Left ventricle myocardium inferior (tissue), 1 donor: ENCODE measurements at regions not wholly inside any gene's neighbourhood (a gene's known extent, or its start where the extent isn't known, plus 50 kb on each side); places are given as distances from the start of the nearest gene placed in this dataset.

Experiments used
- DNase-seq: peaks from one replicate; pipeline ENCODE4 v3.0.0-alpha.2; 2020
- H3K27ac ChIP-seq: fragments of 200-600 bp; replicated peaks from 2 replicates; pipeline ENCODE4 v1.8.0; 2021
- H3K27me3 ChIP-seq: fragments of 200-600 bp; 2 replicates; pipeline ENCODE4 v1.8.0; 2021; ENCODE audit warnings: low read depth
- H3K36me3 ChIP-seq: fragments of 200-600 bp; 2 replicates; pipeline ENCODE4 v1.8.0; 2021
- H3K4me1 ChIP-seq: fragments of 200-600 bp; 2 replicates; pipeline ENCODE4 v1.8.0; 2021
- H3K4me3 ChIP-seq: fragments of 200-600 bp; 2 replicates; pipeline ENCODE4 v1.8.0; 2021; ENCODE audit warnings: mild to moderate bottlenecking, moderate library complexity
- H3K9me3 ChIP-seq: fragments of 200-600 bp; replicated peaks from 2 replicates; pipeline ENCODE4 v1.8.0; 2021
- CTCF ChIP-seq: fragments of 200-600 bp; IDR thresholded peaks from 2 replicates; pipeline ENCODE4 v1.8.0; 2021; ENCODE audit warnings: antibody characterized with exemption, mild to moderate bottlenecking, borderline replicate concordance
- intact Hi-C: fragments of 100-400 bp; cut with micrococcal nuclease; formaldehyde crosslinking; loops from one replicate; pipeline ENCODE4 v1.11.0; 2022
- donor health status: DM: no; HTN: yes; CAD: no; lungs with severe emphysema.

DNA sequence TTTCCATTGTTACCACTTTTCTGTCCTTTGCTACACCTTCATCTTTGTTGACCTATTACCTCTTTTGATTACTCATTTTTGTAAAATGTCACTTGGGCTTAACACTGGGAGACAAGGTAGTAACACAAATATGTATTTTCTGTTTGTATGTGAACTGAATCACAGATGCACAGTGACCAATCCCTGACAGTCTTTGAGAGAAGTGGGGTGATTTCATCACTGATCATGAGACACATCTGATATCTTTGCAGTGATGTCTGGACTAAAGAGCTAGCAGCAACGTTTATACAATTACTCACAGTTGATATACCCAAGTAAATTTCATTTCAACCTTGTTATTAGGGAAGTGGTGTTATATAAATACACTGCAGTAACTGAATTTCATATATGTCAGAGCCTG is 1397.4 kb upstream of the SPRY2 start:
- Histone ChIP-seq H3K27ac (no peak overlapping the region), H3K4me3 (no peak overlapping the region), H3K36me3 (no peaks in the 10 kb centered on the region), H3K27me3 (no peaks in the 10 kb centered on the region), H3K9me3 (peaks cover 25% of the 10 kb centered on the region), H3K4me1 (no peaks in the 10 kb centered on the region)
- DNase-seq, result no peak
- intact Hi-C loops, result no loop called here
- TF ChIP-seq CTCF, result no peak

- intact Hi-C loops, result no loop called here
- H3K4me3 ChIP-seq, result no peak overlapping the region
- no peaks in the 10 kb centered on the region for H3K27me3 ChIP-seq
- TF ChIP-seq CTCF, result no peak
- DNase-seq, result no peak
- H3K27ac ChIP-seq, result no peak overlapping the region
- no peaks in the 10 kb centered on the region for H3K36me3 ChIP-seq
- no peaks in the 10 kb centered on the region for H3K4me1 ChIP-seq
- peaks cover 16% of the 10 kb centered on the region for H3K9me3 ChIP-seq
Observed at GRCh38 chr13:81726037-81726726, 1385.3 kb upstream of the SPRY2 start.

DNA sequence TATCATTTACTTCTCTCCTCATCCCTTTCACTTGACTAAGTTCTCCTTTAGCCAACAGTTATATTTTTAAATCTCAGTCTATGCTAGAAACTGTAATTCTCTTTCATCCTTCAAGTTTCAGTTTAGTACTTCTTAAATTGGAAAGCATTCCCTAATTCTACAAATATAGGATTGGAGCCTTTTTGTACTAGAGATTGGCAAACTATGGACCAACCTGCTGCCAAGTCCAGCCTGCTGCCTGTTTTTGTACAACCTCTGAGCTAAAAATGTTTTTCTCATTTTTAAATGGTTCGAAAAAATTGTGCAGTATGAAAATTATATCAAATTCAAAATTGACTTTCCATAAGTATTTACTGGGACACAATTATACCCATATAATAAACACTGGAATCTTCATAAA is 1381.5 kb upstream of the SPRY2 start:
- H3K4me3 ChIP-seq, result no peak overlapping the region
- intact Hi-C loops, result no loop called here
- H3K4me1 ChIP-seq, result no peaks in the 10 kb centered on the region
- DNase-seq, result no peak
- H3K27me3 ChIP-seq, result no peaks in the 10 kb centered on the region
- no peaks in the 10 kb centered on the region for H3K36me3 ChIP-seq
- no peak overlapping the region for H3K27ac ChIP-seq
- TF ChIP-seq CTCF, result no peak
- no peaks in the 10 kb centered on the region for H3K9me3 ChIP-seq

DNA sequence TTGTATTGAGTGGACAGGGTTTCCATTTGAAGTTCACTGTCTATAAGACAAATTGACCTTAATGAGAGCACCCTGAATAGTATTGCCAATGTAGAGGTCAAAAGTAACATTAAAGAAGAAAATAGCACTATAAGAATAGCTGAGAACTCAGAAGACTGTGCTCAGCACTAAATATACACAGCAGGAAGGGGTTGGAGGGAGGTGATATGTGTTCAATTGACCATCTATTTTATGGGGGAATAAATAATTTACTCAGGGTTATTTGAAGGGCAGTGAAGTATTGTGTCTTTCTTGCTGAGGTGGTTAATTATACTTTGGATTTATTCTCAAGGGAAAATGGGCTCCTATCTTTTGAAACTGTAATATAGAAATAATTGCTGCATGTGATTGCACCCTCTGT is 1380.5 kb upstream of the SPRY2 start:
- Histone ChIP-seq H3K4me3 (no peak overlapping the region), H3K9me3 (no peaks in the 10 kb centered on the region), H3K36me3 (no peaks in the 10 kb centered on the region), H3K4me1 (no peaks in the 10 kb centered on the region), H3K27me3 (no peaks in the 10 kb centered on the region), H3K27ac (no peak overlapping the region)
- TF ChIP-seq CTCF, result no peak
- DNase-seq, result no peak
- intact Hi-C loops, result no loop called here

DNA sequence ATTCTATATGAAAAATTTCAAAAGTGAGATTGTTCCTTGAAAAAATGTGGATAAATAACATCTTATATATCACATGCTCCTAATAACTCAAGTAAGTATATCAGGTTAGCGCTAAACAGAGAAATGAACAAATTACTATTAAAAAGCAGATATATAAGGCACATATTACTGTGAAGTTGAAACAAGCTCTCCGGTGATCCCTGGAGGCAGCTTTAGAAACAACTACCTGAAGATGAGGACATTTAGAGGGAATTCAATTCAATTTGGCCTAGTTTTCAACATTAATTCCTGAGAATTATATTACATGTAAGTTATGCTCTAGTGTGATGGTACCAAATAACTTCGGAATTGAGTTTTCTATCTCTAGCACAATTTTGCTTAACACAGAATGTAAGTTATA is 1373.6 kb upstream of the SPRY2 start:
- no peaks in the 10 kb centered on the region for H3K4me1 ChIP-seq
- no peak overlapping the region for H3K27ac ChIP-seq
- no peak overlapping the region for H3K4me3 ChIP-seq
- intact Hi-C loops, result no loop called here
- H3K9me3 ChIP-seq, result no peaks in the 10 kb centered on the region
- H3K27me3 ChIP-seq, result no peaks in the 10 kb centered on the region
- TF ChIP-seq CTCF, result no peak
- DNase-seq, result no peak
- no peaks in the 10 kb centered on the region for H3K36me3 ChIP-seq
